ENCODE measurements at regions not wholly inside any gene's neighbourhood (a gene's known extent, or its start where the extent isn't known, plus 50 kb on each side); places are given as distances from the start of the nearest gene placed in this dataset.

- TF ChIP-seq ZNF324 (CRISPR knock-in tag; IDR thresholded peaks at IDR 0.05) (no peak), EWSR1 (IDR thresholded peaks at IDR 0.05; ENCODE audit: borderline replicate concordance, low read depth, partially characterized antibody) (no peak), ZBTB43 (CRISPR knock-in tag; IDR thresholded peaks at IDR 0.05) (no peak), ZKSCAN3 (CRISPR knock-in tag; IDR thresholded peaks at IDR 0.05) (no peak), ATF2 (CRISPR knock-in tag; IDR thresholded peaks at IDR 0.05) (no peak), ZNF23 (CRISPR knock-in tag; IDR thresholded peaks at IDR 0.05) (no peak), ATF6 (CRISPR knock-in tag; IDR thresholded peaks at IDR 0.05) (no peak), ESRRB (CRISPR knock-in tag; IDR thresholded peaks at IDR 0.05; ENCODE audit: borderline replicate concordance) (no peak), FOXO4 (CRISPR knock-in tag; IDR thresholded peaks at IDR 0.05) (no peak), ZNF41 (CRISPR knock-in tag; conservative IDR thresholded peaks at IDR 0.05) (no peak)
Measured at GRCh38 chr4:106708464-106708816, 327.7 kb downstream of the DKK2 start (continued).
